HEK293T (cell line): ENCODE measurements at regions not wholly inside any gene's neighbourhood (a gene's known extent, or its start where the extent isn't known, plus 50 kb on each side); places are given as distances from the start of the nearest gene placed in this dataset.

Experiments used
- ARNT ChIP-seq: fragments of 450-650 bp; IDR thresholded peaks from 2 replicates; pipeline ENCODE4 v1.6.1; 2017; ENCODE audit warnings: mild to moderate bottlenecking
- ELF4 ChIP-seq: fragments of 450-650 bp; IDR thresholded peaks from 2 replicates; pipeline ENCODE4 v1.6.1; 2017; ENCODE audit warnings: antibody characterized with exemption
- FOXA1 ChIP-seq: fragments of 450-650 bp; IDR thresholded peaks from 2 replicates; pipeline ENCODE4 v1.6.1; 2016; ENCODE audit warnings: mild to moderate bottlenecking
- FOXK2 ChIP-seq: fragments of 450-650 bp; IDR thresholded peaks from 2 replicates; pipeline ENCODE4 v1.6.1; 2016; ENCODE audit warnings: mild to moderate bottlenecking
- FOXM1 ChIP-seq: fragments of 450-650 bp; IDR thresholded peaks from 2 replicates; pipeline ENCODE4 v1.6.1; 2017; ENCODE audit warnings: mild to moderate bottlenecking, borderline replicate concordance
- HDGF ChIP-seq: fragments of 450-650 bp; IDR thresholded peaks from 2 replicates; pipeline ENCODE4 v1.6.1; 2017; ENCODE audit warnings: antibody characterized with exemption, borderline replicate concordance
- L3MBTL2 ChIP-seq: fragments of 450-650 bp; conservative IDR thresholded peaks from 2 replicates; pipeline ENCODE4 v1.6.1; 2016; ENCODE audit warnings: mild to moderate bottlenecking
- LEF1 ChIP-seq: fragments of 450-650 bp; IDR thresholded peaks from 2 replicates; pipeline ENCODE4 v1.6.1; 2017; ENCODE audit warnings: mild to moderate bottlenecking, borderline replicate concordance
- NFRKB ChIP-seq: fragments of 450-650 bp; IDR thresholded peaks from 2 replicates; pipeline ENCODE4 v1.6.1; 2016; ENCODE audit warnings: mild to moderate bottlenecking, moderate library complexity
- PKNOX1 ChIP-seq: fragments of 450-650 bp; IDR thresholded peaks from 2 replicates; pipeline ENCODE4 v1.6.1; 2016
- SP1 ChIP-seq: fragments of 450-650 bp; IDR thresholded peaks from 2 replicates; pipeline ENCODE4 v1.6.1; 2017
- SUZ12 ChIP-seq: fragments of 450-650 bp; IDR thresholded peaks from 2 replicates; pipeline ENCODE4 v1.6.1; 2016; ENCODE audit warnings: mild to moderate bottlenecking
- TARDBP ChIP-seq: fragments of 450-650 bp; IDR thresholded peaks from 2 replicates; pipeline ENCODE4 v1.6.1; 2016

DNA sequence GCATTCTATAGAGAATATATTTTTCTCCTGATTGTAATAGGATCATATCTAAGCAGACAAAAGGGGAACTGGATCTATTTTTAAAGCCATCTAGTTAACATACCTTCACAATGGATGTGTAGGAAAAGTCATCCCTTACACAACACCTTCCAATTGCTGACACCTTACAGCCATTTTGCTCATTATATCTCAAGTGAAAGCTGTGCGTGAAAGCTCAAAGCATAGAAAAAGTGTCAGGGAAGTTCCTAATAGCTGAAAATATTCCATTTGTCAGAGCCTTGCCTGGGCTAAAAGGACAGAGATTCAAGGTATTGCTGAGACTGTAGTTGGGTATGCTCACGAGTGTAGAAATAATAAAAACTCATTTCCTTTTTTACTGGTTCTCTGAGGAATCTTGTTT lies 340.6 kb upstream of the KLHL1 start:
- TF ChIP-seq SUZ12 (no peak), HDGF (no peak), TARDBP (no peak), ELF4 (no peak), FOXM1 (no peak), NFRKB (no peak), LEF1 (no peak), FOXA1 (no peak), SP1 (no peak), FOXK2 (no peak), L3MBTL2 (no peak), ARNT (no peak), PKNOX1 (no peak)
